ENCODE measurements at regions not wholly inside any gene's neighbourhood (a gene's known extent, or its start where the extent isn't known, plus 50 kb on each side); places are given as distances from the start of the nearest gene placed in this dataset.

- Mint-ChIP-seq H3K27me3 (no peaks in the 10 kb centered on the region), H3K9me3 (no peaks in the 10 kb centered on the region), H3K4me3 (no peak overlapping the region), H3K4me1 (ENCODE audit: low read depth) (peaks cover 8% of the 10 kb centered on the region), H3K27ac (no peak overlapping the region), H3K36me3 (ENCODE audit: low read depth) (no peaks in the 10 kb centered on the region)
- no peak for DNase-seq
Measured at GRCh38 chr21:33121715-33122475, 52.0 kb downstream of the OLIG1 start.

- Mint-ChIP-seq H3K4me1 (ENCODE audit: low read depth) (peaks cover 6% of the 10 kb centered on the region), H3K27ac (no peak overlapping the region), H3K27me3 (peaks cover 3% of the 10 kb centered on the region), H3K4me3 (no peak overlapping the region), H3K36me3 (ENCODE audit: low read depth) (no peaks in the 10 kb centered on the region), H3K9me3 (no peaks in the 10 kb centered on the region)
- DNase-seq = no peak
Measured at GRCh38 chr21:33122507-33122906, 52.6 kb downstream of the OLIG1 start.

GRCh38 chr21:33123374-33124123 lies 53.6 kb downstream of the OLIG1 start:
- H3K4me3 Mint-ChIP-seq = no peak overlapping the region
- no peak for DNase-seq
- H3K27ac Mint-ChIP-seq = no peak overlapping the region
- H3K4me1 Mint-ChIP-seq (ENCODE audit: low read depth) = peaks cover 4% of the 10 kb centered on the region
- H3K27me3 Mint-ChIP-seq = peaks cover 10% of the 10 kb centered on the region
- H3K36me3 Mint-ChIP-seq (ENCODE audit: low read depth) = no peaks in the 10 kb centered on the region
- H3K9me3 Mint-ChIP-seq = no peaks in the 10 kb centered on the region

GRCh38 chr21:33124889-33125288 lies 54.9 kb downstream of the OLIG1 start:
- H3K27me3 Mint-ChIP-seq = peaks cover 18% of the 10 kb centered on the region
- no peaks in the 10 kb centered on the region for H3K36me3 Mint-ChIP-seq (ENCODE audit: low read depth)
- peaks cover 4% of the 10 kb centered on the region for H3K4me1 Mint-ChIP-seq (ENCODE audit: low read depth)
- no peak for DNase-seq
- H3K9me3 Mint-ChIP-seq = no peaks in the 10 kb centered on the region
- no peak overlapping the region for H3K4me3 Mint-ChIP-seq
- no peak overlapping the region for H3K27ac Mint-ChIP-seq

DNA sequence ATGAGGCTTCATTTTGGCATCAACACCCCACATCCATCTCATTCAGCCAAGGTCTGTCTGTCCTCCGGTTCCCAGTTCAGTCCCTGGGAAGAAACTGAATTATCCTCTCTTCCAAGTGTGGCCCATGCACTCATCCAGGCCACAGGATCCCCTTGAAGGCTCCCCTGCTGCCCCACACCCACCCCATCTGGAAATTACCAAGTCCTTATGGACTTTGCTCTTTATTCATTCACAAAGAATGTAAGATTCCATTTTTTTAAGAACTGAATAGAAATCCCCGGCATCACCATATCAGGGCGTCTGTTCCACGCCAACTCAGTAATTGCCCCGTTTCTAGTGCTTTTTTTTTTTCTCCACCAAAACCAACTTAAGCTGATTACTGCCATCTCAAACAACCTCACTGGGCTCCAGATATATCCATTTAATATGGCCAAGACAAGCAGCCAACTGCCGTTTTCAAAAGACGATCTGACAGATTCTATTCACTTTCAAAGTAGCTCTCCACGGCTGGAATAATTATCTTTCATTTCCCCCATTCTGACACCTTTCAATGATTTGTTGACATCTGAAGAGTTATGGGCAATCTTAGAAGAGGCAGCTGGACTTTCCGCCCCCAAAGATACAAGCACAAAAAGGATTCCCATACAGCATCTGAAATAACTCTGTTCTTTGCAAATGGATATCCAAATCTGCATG lies 55.9 kb downstream of the OLIG1 start:
- H3K4me1 Mint-ChIP-seq (ENCODE audit: low read depth) = peaks cover 4% of the 10 kb centered on the region
- no peak overlapping the region for H3K4me3 Mint-ChIP-seq
- DNase-seq = no peak
- H3K36me3 Mint-ChIP-seq (ENCODE audit: low read depth) = no peaks in the 10 kb centered on the region
- H3K9me3 Mint-ChIP-seq = no peaks in the 10 kb centered on the region
- peaks cover 18% of the 10 kb centered on the region for H3K27me3 Mint-ChIP-seq
- H3K27ac Mint-ChIP-seq = no peak overlapping the region

- no peak overlapping the region for H3K4me3 Mint-ChIP-seq
- H3K27me3 Mint-ChIP-seq = peaks cover 18% of the 10 kb centered on the region
Measured at GRCh38 chr21:33126569-33126968, 56.6 kb downstream of the OLIG1 start.

GRCh38 chr21:33127154-33127867 lies 57.4 kb downstream of the OLIG1 start:
- DNase-seq = peak; percentile 71
- Mint-ChIP-seq H3K9me3 (no peaks in the 10 kb centered on the region), H3K27ac (no peak overlapping the region), H3K36me3 (ENCODE audit: low read depth) (no peaks in the 10 kb centered on the region), H3K4me1 (ENCODE audit: low read depth) (peaks cover 4% of the 10 kb centered on the region), H3K4me3 (peak overlapping the region; percentile 67), H3K27me3 (peaks cover 18% of the 10 kb centered on the region)

More at GRCh38 chr21:33126569-33126968, 56.6 kb downstream of the OLIG1 start:
- Mint-ChIP-seq H3K36me3 (ENCODE audit: low read depth) (no peaks in the 10 kb centered on the region), H3K27ac (no peak overlapping the region), H3K4me1 (ENCODE audit: low read depth) (peaks cover 4% of the 10 kb centered on the region), H3K9me3 (no peaks in the 10 kb centered on the region)
- no peak for DNase-seq

DNA sequence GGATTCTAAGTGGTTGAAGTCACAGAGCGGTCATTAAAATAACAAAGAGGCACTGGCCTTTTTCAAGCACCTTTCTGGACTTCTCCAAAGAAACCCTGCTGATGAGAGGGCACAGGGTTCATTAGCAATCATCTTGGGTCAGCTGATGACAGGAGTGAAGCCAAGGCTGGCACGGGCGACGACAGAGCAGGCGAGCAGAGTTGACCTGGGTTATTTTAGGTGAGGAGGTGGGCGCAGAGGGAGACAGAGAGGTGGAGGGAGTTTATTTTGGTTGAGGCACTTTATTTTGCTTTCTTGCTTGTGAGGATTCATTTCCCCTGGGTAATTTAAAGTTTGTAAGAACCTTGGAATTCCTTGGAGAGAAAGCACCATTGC lies 57.9 kb downstream of the OLIG1 start:
- H3K9me3 Mint-ChIP-seq = no peaks in the 10 kb centered on the region
- DNase-seq = no peak
- no peak overlapping the region for H3K27ac Mint-ChIP-seq
- no peak overlapping the region for H3K4me3 Mint-ChIP-seq
- peaks cover 4% of the 10 kb centered on the region for H3K4me1 Mint-ChIP-seq (ENCODE audit: low read depth)
- H3K36me3 Mint-ChIP-seq (ENCODE audit: low read depth) = no peaks in the 10 kb centered on the region
- H3K27me3 Mint-ChIP-seq = peaks cover 18% of the 10 kb centered on the region

GRCh38 chr21:33128538-33128937 lies 58.6 kb downstream of the OLIG1 start:
- H3K27me3 Mint-ChIP-seq = peaks cover 18% of the 10 kb centered on the region
- H3K27ac Mint-ChIP-seq = no peak overlapping the region

GRCh38 chr21:33132054-33132453 lies 62.1 kb downstream of the OLIG1 start:
- H3K27ac Mint-ChIP-seq = no peak overlapping the region
- H3K9me3 Mint-ChIP-seq = no peaks in the 10 kb centered on the region
- peaks cover 2% of the 10 kb centered on the region for H3K4me1 Mint-ChIP-seq (ENCODE audit: low read depth)
- H3K4me3 Mint-ChIP-seq = no peak overlapping the region
- H3K27me3 Mint-ChIP-seq = peaks cover 18% of the 10 kb centered on the region
- DNase-seq = no peak
- H3K36me3 Mint-ChIP-seq (ENCODE audit: low read depth) = no peaks in the 10 kb centered on the region

More at GRCh38 chr21:33128538-33128937, 58.6 kb downstream of the OLIG1 start:
- Mint-ChIP-seq H3K36me3 (ENCODE audit: low read depth) (no peaks in the 10 kb centered on the region), H3K4me3 (no peak overlapping the region), H3K9me3 (no peaks in the 10 kb centered on the region), H3K4me1 (ENCODE audit: low read depth) (peaks cover 4% of the 10 kb centered on the region)
- no peak for DNase-seq

- Mint-ChIP-seq H3K36me3 (ENCODE audit: low read depth) (no peaks in the 10 kb centered on the region), H3K4me1 (ENCODE audit: low read depth) (no peaks in the 10 kb centered on the region), H3K27ac (no peak overlapping the region), H3K4me3 (no peak overlapping the region), H3K27me3 (peaks cover 4% of the 10 kb centered on the region), H3K9me3 (no peaks in the 10 kb centered on the region)
- DNase-seq = no peak
Measured at GRCh38 chr21:33133892-33134291, 64.0 kb downstream of the OLIG1 start.

GRCh38 chr21:33135925-33136324 lies 66.0 kb downstream of the OLIG1 start:
- DNase-seq = no peak
- no peak overlapping the region for H3K4me3 Mint-ChIP-seq
- no peak overlapping the region for H3K27ac Mint-ChIP-seq

GRCh38 chr21:33136847-33137502 lies 67.0 kb downstream of the OLIG1 start:
- Mint-ChIP-seq H3K4me1 (ENCODE audit: low read depth) (no peaks in the 10 kb centered on the region), H3K27ac (no peak overlapping the region), H3K4me3 (no peak overlapping the region), H3K9me3 (no peaks in the 10 kb centered on the region), H3K27me3 (peaks cover 6% of the 10 kb centered on the region), H3K36me3 (ENCODE audit: low read depth) (no peaks in the 10 kb centered on the region)
- DNase-seq = no peak

More at GRCh38 chr21:33135925-33136324, 66.0 kb downstream of the OLIG1 start:
- Mint-ChIP-seq H3K27me3 (peaks cover 5% of the 10 kb centered on the region), H3K4me1 (ENCODE audit: low read depth) (no peaks in the 10 kb centered on the region), H3K9me3 (no peaks in the 10 kb centered on the region), H3K36me3 (ENCODE audit: low read depth) (no peaks in the 10 kb centered on the region)

DNA sequence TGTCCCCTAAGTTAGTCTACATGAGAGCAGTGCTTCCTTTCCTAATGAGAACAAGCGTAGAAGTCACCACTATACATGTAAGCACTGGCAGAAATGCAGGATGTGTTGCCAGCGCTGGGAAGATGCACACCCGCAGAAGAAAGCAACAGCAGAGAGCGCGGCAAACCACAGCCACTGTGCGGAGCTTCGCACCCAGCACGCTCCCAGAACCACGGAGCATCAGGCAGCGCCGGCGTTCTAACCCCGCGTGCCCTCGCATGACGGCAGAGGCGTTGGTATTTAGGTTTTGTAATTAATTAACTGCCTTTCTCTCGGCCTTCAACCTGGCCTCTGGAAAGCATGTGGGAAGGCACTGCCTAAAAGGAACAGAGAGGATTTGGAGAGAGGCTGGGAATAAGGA lies 69.1 kb downstream of the OLIG1 start:
- Mint-ChIP-seq H3K4me3 (no peak overlapping the region), H3K36me3 (ENCODE audit: low read depth) (no peaks in the 10 kb centered on the region), H3K27me3 (peaks cover 6% of the 10 kb centered on the region), H3K9me3 (no peaks in the 10 kb centered on the region), H3K4me1 (ENCODE audit: low read depth) (no peaks in the 10 kb centered on the region), H3K27ac (no peak overlapping the region)
- no peak for DNase-seq
